ENCODE measurements at regions not wholly inside any gene's neighbourhood (a gene's known extent, or its start where the extent isn't known, plus 50 kb on each side); places are given as distances from the start of the nearest gene placed in this dataset.

DNA sequence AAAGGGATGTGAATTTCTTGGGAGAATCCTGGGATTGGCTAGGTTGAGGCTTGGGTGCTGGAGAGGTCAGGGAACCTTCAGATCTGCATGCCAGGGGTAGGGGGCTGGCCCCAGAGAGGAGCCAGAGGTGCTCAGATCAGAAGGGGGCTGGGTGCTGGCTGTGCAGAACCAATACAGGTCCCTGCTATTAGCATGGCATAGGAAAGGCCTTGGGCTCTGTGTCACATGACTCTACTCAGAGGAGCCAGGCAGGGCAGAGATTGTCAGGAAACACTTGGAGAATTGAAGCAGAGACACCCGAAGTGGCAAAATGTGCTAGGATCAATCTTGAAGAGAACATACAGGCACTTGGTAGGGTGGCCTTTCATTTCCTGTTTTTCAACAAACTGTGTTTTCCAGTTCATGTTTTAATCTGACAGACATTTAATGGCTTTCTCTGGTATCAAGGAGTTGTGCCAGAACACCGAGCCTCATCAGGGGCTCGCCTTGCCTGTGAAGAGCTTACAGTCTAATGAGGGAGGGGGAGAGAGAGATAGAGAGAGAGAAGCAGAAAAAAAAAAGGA is 498.9 kb downstream of the RPS24 start:
- Histone ChIP-seq H3K27me3 (ENCODE audit: control insufficient read depth in 1 of 2, insufficient read depth in 2 of 2, low read length in 2 of 2) (no peaks in the 10 kb centered on the region), H3K4me3 (ENCODE audit: low read depth in 1 of 2, low read length in 2 of 2) (no peak overlapping the region), H3K9ac (ENCODE audit: low read length) (no peak overlapping the region), H3K27ac (ENCODE audit: low read depth, low read length) (no peak overlapping the region), H3K9me3 (ENCODE audit: low read length) (no peaks in the 10 kb centered on the region), H3K4me1 (ENCODE audit: insufficient read depth, low read length) (peaks cover 18% of the 10 kb centered on the region), H3K36me3 (ENCODE audit: insufficient read depth, low read length) (no peaks in the 10 kb centered on the region)

DNA sequence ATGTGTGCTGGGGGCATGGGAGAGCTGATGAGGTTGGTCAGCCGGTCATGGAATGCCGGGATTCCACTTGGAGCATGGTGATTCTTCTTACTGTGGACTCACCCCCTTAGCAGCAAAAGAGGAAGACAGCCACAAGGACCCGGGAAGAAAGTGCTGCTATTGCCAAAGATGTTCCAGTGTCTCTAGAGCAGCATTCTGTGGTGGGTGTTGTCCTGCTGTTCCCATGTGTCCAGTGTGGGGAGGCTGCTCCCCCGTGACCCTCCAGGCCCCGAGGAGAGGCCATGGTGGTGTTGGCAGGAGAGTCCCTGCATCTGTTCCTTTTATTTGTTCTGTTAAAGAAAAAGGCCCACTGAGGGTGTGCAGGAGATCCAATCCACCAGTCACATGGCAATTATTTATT is 499.4 kb downstream of the RPS24 start:
- Histone ChIP-seq H3K27ac (ENCODE audit: low read depth, low read length) (no peak overlapping the region), H3K9me3 (ENCODE audit: low read length) (no peaks in the 10 kb centered on the region), H3K27me3 (ENCODE audit: control insufficient read depth in 1 of 2, insufficient read depth in 2 of 2, low read length in 2 of 2) (no peaks in the 10 kb centered on the region), H3K4me1 (ENCODE audit: insufficient read depth, low read length) (peaks cover 18% of the 10 kb centered on the region), H3K4me3 (ENCODE audit: low read depth in 1 of 2, low read length in 2 of 2) (no peak overlapping the region), H3K36me3 (ENCODE audit: insufficient read depth, low read length) (no peaks in the 10 kb centered on the region), H3K9ac (ENCODE audit: low read length) (no peak overlapping the region)

DNA sequence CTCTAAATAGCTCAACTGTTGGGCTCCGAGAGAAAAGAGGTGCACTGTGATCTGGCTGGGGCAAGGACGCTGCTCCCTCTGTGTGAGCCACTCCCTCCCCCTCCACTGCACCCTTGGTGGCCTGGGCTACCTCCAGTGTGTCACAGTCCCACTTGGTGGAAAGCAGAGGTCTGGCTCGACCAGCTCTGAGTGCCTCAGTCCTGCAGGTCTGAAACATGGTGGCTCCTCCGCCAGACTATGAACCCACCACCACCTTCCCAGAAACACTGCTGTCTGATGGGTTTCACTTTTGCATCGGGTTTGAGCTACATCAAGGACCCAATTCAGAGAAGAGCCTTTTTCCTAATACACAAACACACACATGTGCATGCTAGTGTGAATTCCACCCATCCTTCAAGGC is 500.1 kb downstream of the RPS24 start:
- H3K4me3 ChIP-seq (ENCODE audit: low read depth in 1 of 2, low read length in 2 of 2) = no peak overlapping the region
- H3K27ac ChIP-seq (ENCODE audit: low read depth, low read length) = no peak overlapping the region
- no peaks in the 10 kb centered on the region for H3K36me3 ChIP-seq (ENCODE audit: insufficient read depth, low read length)
- H3K9me3 ChIP-seq (ENCODE audit: low read length) = no peaks in the 10 kb centered on the region
- no peaks in the 10 kb centered on the region for H3K27me3 ChIP-seq (ENCODE audit: control insufficient read depth in 1 of 2, insufficient read depth in 2 of 2, low read length in 2 of 2)
- H3K4me1 ChIP-seq (ENCODE audit: insufficient read depth, low read length) = peaks cover 18% of the 10 kb centered on the region
- no peak overlapping the region for H3K9ac ChIP-seq (ENCODE audit: low read length)

DNA sequence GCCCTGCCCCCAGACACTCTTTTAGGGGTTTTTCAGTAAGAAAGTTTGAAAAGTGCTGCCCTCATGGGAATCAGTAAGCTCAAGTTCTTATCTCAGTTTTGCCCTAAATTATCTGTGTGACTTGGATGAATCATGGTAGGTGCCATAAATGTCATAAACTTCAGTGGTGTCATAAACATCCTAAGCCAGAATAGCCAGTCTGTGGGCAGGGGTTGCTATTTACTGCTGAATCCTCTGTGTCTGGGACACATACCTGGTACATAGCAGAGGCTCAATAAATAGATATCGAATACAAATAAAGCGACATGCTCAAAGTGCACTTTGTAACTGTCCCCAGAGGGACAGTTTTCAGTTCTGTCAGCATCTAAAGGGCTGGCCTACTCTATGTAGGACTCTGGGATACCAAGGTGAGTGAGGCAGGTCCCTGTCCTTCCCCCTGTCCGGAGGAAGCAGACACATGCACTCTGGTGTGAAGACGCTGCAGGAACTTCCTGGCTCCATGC is 502.1 kb downstream of the RPS24 start:
- Histone ChIP-seq H3K4me1 (ENCODE audit: insufficient read depth, low read length) (peaks cover 19% of the 10 kb centered on the region), H3K27me3 (ENCODE audit: control insufficient read depth in 1 of 2, insufficient read depth in 2 of 2, low read length in 2 of 2) (no peaks in the 10 kb centered on the region), H3K9me3 (ENCODE audit: low read length) (no peaks in the 10 kb centered on the region), H3K4me3 (ENCODE audit: low read depth in 1 of 2, low read length in 2 of 2) (no peak overlapping the region), H3K36me3 (ENCODE audit: insufficient read depth, low read length) (no peaks in the 10 kb centered on the region), H3K27ac (ENCODE audit: low read depth, low read length) (no peak overlapping the region), H3K9ac (ENCODE audit: low read length) (no peak overlapping the region)

DNA sequence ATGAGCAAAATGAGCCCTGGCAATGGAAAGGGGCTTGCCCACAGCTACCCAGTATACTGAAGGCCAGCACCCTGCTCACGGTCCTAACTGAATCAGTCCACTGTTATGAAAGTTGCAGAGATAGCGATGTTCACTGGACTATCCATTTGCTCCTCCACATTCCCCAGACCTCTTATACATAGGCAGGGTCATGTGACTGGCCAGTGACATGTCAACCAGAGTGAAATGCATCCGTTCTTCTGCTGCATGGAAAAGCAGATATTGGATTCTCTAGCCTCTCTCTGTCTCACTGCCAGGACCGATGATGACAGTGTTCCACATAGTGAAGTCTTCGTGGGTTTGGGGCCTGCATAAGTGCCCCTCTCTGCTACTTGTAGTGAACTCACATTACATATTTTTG is 503.4 kb downstream of the RPS24 start:
- no peaks in the 10 kb centered on the region for H3K9me3 ChIP-seq (ENCODE audit: low read length)
- no peak overlapping the region for H3K9ac ChIP-seq (ENCODE audit: low read length)
- no peaks in the 10 kb centered on the region for H3K36me3 ChIP-seq (ENCODE audit: insufficient read depth, low read length)
- H3K4me3 ChIP-seq (ENCODE audit: low read depth in 1 of 2, low read length in 2 of 2) = no peak overlapping the region
- peaks cover 21% of the 10 kb centered on the region for H3K4me1 ChIP-seq (ENCODE audit: insufficient read depth, low read length)
- no peak overlapping the region for H3K27ac ChIP-seq (ENCODE audit: low read depth, low read length)
- no peaks in the 10 kb centered on the region for H3K27me3 ChIP-seq (ENCODE audit: control insufficient read depth in 1 of 2, insufficient read depth in 2 of 2, low read length in 2 of 2)

DNA sequence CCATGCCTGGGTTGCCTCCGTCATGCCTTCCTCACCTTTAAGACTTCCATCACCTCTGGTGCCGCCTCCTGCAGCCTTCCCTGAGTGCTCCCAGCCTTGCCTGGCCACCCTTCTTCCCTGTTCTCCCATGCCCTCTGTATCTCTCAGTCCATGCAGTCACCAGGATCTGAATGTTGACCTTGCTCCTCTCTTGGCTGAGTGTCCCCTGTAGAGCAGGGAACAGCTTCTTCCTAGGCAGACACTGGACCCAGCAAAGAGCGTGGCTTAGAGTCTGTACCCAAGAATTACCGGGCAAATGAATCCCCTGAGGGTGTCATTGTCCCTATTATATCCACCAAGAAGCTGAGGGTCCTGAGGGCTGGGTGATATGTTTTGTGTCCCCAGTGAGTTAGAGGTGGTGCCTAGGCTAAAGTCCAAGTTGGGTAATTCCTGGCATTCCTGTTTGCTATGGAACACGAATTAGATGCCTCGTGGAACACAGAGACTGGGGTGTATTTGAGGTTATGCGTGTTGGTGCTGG is 505.6 kb downstream of the RPS24 start:
- no peak overlapping the region for H3K27ac ChIP-seq (ENCODE audit: low read depth, low read length)
- H3K4me3 ChIP-seq (ENCODE audit: low read depth in 1 of 2, low read length in 2 of 2) = no peak overlapping the region
- no peaks in the 10 kb centered on the region for H3K27me3 ChIP-seq (ENCODE audit: control insufficient read depth in 1 of 2, insufficient read depth in 2 of 2, low read length in 2 of 2)
- no peaks in the 10 kb centered on the region for H3K36me3 ChIP-seq (ENCODE audit: insufficient read depth, low read length)
- H3K9ac ChIP-seq (ENCODE audit: low read length) = no peak overlapping the region
- peaks cover 32% of the 10 kb centered on the region for H3K4me1 ChIP-seq (ENCODE audit: insufficient read depth, low read length)
- H3K9me3 ChIP-seq (ENCODE audit: low read length) = no peaks in the 10 kb centered on the region

DNA sequence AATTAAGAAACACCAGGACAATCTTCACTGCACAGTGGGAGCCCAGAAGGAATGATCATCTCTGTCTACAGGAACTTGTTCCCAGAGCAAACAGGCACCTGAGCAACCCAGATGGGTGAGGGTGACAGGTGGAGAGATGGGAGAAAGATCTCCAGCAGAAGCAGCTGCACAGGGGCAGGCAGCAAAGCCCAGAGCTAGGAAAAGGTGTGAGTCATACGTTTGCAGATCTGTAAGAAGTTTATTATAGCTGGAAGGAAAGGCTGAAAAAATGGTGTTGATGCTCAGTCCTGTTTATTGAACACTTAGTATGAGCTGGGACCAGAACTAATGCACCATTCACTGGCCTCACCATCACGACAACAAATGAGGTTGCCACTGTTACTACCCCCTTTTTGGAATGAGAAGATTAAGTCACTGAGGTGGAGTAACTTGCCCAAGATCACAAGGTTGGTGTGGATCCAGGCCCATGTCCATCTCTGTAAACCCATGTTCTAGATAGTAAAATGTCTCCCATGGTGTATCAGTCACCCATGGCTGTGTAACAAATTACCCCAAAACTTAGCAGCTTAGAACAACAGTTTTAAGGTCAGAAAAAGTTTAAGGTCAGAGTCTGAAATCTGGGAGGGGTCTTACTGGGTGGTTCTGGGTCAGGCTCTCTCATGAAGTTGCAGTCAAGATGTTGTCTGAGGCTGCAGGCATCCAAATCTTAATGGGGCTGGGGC is 506.9 kb downstream of the RPS24 start:
- Histone ChIP-seq H3K36me3 (ENCODE audit: insufficient read depth, low read length) (no peaks in the 10 kb centered on the region), H3K9ac (ENCODE audit: low read length) (no peak overlapping the region), H3K27ac (ENCODE audit: low read depth, low read length) (no peak overlapping the region), H3K9me3 (ENCODE audit: low read length) (no peaks in the 10 kb centered on the region), H3K4me3 (ENCODE audit: low read depth in 1 of 2, low read length in 2 of 2) (no peak overlapping the region), H3K27me3 (ENCODE audit: control insufficient read depth in 1 of 2, insufficient read depth in 2 of 2, low read length in 2 of 2) (no peaks in the 10 kb centered on the region), H3K4me1 (ENCODE audit: insufficient read depth, low read length) (peaks cover 38% of the 10 kb centered on the region)

DNA sequence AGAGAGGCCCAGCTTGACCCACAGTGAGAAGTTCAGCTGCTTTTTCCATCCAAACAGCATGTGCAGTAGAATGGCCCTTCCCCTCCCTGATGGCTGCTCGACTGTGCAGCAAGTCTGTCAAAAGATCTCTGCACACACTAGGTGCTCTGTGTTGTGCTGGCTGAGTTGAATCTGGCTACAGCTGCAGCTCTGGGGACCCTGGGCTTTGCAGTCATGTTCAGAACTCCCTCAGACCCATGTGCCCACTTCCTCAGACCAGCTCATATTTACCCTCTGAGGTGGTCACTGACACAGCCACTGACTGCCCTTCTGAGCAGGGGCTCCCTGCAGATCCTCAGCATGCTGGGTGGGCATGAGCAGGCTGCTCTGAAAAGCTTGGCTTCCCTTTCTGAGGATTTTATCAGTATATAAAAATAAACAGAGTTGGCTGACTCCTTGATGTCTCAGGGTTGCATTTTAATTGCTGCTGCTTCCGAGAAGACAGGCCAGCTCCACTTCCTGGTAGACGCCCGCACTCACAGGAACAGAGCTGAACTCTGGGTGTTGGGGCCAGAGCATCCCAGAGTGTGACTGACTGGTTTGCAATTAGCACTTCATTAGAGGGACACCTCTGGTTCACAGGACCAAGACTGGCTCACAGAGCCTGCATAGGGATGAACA is 507.9 kb downstream of the RPS24 start:
- no peaks in the 10 kb centered on the region for H3K9me3 ChIP-seq (ENCODE audit: low read length)
- no peaks in the 10 kb centered on the region for H3K27me3 ChIP-seq (ENCODE audit: control insufficient read depth in 1 of 2, insufficient read depth in 2 of 2, low read length in 2 of 2)
- no peak overlapping the region for H3K4me3 ChIP-seq (ENCODE audit: low read depth in 1 of 2, low read length in 2 of 2)
- no peak overlapping the region for H3K9ac ChIP-seq (ENCODE audit: low read length)
- no peak overlapping the region for H3K27ac ChIP-seq (ENCODE audit: low read depth, low read length)
- no peaks in the 10 kb centered on the region for H3K36me3 ChIP-seq (ENCODE audit: insufficient read depth, low read length)
- H3K4me1 ChIP-seq (ENCODE audit: insufficient read depth, low read length) = peaks cover 38% of the 10 kb centered on the region

DNA sequence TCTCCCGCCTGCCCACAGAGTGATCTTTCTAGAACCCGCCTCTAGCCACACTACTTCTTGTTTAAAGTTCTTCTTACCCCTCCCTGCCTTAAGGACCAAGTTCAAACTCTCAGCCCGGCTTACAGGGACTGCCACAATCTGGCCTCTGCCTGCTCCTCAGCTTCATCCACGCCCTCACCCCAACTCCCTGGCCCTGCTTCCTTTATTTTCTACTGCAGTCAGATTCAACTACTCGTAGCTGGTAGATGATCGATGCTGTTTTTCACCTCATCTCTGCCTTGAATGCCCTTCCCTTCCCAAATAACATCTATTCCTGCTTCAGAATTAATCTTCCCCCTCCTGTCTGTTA is 508.5 kb downstream of the RPS24 start:
- Histone ChIP-seq H3K4me1 (ENCODE audit: insufficient read depth, low read length) (peaks cover 38% of the 10 kb centered on the region), H3K9ac (ENCODE audit: low read length) (no peak overlapping the region), H3K4me3 (ENCODE audit: low read depth in 1 of 2, low read length in 2 of 2) (no peak overlapping the region), H3K27me3 (ENCODE audit: control insufficient read depth in 1 of 2, insufficient read depth in 2 of 2, low read length in 2 of 2) (no peaks in the 10 kb centered on the region), H3K27ac (ENCODE audit: low read depth, low read length) (no peak overlapping the region), H3K36me3 (ENCODE audit: insufficient read depth, low read length) (no peaks in the 10 kb centered on the region), H3K9me3 (ENCODE audit: low read length) (no peaks in the 10 kb centered on the region)

DNA sequence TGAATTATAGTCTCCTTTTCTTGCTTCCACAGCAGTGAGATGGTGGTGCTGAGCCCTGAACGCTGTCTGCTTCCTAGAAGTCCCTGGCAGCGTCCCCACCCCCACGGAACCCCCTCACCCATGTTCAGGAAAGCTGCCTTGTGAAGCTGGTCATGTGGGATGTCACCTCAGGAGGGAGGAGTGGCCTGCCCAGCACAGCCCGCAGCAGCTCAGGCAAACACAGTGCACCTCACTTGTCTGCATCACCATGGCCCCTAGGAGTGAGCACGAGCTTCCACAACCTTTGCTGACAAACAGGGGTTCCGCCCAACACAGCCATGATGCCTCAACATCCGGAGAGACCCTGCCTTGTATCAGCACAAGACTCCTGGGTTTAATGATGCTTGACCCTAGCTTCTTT is 508.9 kb downstream of the RPS24 start:
- Histone ChIP-seq H3K36me3 (ENCODE audit: insufficient read depth, low read length) (no peaks in the 10 kb centered on the region), H3K9me3 (ENCODE audit: low read length) (no peaks in the 10 kb centered on the region), H3K27me3 (ENCODE audit: control insufficient read depth in 1 of 2, insufficient read depth in 2 of 2, low read length in 2 of 2) (no peaks in the 10 kb centered on the region), H3K4me1 (ENCODE audit: insufficient read depth, low read length) (peaks cover 38% of the 10 kb centered on the region), H3K4me3 (ENCODE audit: low read depth in 1 of 2, low read length in 2 of 2) (no peak overlapping the region), H3K9ac (ENCODE audit: low read length) (no peak overlapping the region), H3K27ac (ENCODE audit: low read depth, low read length) (peak overlapping the region; percentile 37)

DNA sequence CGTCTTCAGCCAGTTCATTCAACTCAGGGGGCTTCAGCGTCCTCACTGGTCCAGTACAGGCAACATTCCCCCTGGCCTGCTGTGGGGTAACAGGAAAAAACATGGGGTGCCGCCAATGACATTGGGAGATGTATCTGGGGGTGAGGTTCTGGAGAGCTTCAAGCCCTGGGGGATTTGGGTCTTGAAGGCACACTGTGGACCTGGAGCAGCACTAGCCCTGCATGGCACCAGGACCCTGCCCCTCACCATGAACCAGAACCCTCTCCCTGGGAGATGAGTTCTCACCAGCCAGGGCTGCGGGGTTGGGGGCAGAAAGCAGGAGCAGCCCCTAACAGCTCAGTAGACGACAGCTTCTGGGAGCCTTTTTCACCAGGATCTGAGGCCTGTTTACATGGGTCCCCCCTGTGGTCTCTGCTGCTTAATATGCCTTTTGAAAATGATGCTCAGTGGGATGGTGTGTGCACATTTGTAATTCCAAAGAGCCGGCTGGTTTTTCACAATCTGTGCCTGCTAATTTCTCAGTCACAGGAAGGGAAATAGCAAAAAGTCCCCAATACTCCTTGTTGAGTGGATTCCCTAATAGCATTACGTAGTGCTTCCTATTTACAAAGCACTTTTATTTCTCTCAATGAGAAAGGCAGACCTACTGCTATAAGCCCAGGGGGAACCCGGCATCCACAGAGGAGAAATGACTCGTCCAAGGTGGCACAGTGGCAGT is 509.5 kb downstream of the RPS24 start:
- Histone ChIP-seq H3K27ac (ENCODE audit: low read depth, low read length) (peak overlapping the region; percentile 37), H3K9ac (ENCODE audit: low read length) (no peak overlapping the region), H3K9me3 (ENCODE audit: low read length) (no peaks in the 10 kb centered on the region), H3K4me3 (ENCODE audit: low read depth in 1 of 2, low read length in 2 of 2) (peak overlapping the region in 1 of 2 donors; percentile 25), H3K27me3 (ENCODE audit: control insufficient read depth in 1 of 2, insufficient read depth in 2 of 2, low read length in 2 of 2) (no peaks in the 10 kb centered on the region), H3K4me1 (ENCODE audit: insufficient read depth, low read length) (peaks cover 38% of the 10 kb centered on the region), H3K36me3 (ENCODE audit: insufficient read depth, low read length) (no peaks in the 10 kb centered on the region)
